Anterior cingulate cortex (tissue), 58 donors: ENCODE measurements at regions not wholly inside any gene's neighbourhood (a gene's known extent, or its start where the extent isn't known, plus 50 kb on each side); places are given as distances from the start of the nearest gene placed in this dataset.
"Not testable (repeated sequence)": the region's sequence is repeated elsewhere in the genome, so short reads cannot be mapped to it uniquely, and the experiment has no call there.

Experiments
- DNase-seq, 58 donors: peaks; one replicate each; lab custom pipeline; 2025; lab: John Stamatoyannopoulos, UW

DNA sequence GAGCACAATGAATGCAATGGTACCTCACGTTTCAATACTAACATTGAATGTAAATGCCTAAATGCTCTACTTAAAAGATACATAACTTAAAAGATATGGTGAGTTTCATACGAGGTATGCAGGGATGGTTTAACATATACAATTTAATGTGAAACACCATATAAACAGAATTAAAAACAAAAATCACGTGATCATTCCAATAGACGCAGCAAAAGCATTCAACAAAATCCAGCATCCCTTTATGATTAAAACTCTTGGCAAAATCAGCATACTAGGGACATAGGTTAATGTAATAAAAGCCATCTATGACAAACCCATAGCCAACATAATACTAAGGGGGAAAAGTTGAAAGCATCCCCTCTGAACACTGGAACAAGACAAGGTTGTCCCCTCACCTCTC is 845.7 kb downstream of the SLC16A7 start:
- DNase-seq = no peak

GRCh38 chr12:60451457-60451856 is 855.6 kb downstream of the SLC16A7 start:
- DNase-seq = no peak

GRCh38 chr12:60465060-60465459 is 869.2 kb downstream of the SLC16A7 start:
- DNase-seq = no peak

GRCh38 chr12:60468546-60468945 is 872.7 kb downstream of the SLC16A7 start:
- no peak for DNase-seq

DNA sequence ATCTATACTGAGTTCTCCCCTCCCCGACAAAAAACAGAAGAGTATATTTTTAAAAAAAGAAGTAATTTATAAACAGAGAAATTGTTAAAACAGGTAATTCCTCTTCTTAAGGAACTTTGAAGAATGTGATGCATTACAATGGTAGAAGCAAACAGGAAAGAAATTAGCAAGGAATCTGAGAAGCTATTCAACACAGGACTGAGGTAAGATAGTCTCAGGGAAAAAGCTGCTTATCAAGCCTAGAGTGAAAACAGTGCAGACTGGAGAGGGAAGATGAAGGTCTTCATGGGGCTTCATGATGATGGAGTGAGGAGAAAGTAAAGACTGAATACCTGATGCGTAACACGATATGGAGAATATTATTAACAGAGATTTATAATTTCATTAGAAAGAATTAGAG is 880.0 kb downstream of the SLC16A7 start:
- no peak for DNase-seq

DNA sequence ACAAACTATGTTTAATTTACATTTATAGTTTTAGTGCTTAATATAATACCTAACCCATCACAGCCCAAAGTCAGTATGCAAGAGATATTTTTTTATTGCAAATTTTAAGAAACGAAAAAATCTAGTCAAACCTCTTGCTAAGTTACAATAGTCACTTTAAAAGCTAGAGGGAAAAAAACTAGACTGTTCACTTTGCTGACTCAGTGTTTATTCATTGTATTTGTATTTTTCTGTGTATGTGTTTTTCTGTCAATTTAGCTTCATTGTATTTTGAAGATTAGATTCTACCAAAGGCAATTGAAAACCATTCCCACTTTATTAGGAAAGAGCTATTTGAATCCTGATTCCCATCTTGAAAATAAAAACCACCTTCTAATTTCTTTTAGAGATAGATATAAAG is 891.5 kb downstream of the SLC16A7 start:
- DNase-seq = no peak

DNA sequence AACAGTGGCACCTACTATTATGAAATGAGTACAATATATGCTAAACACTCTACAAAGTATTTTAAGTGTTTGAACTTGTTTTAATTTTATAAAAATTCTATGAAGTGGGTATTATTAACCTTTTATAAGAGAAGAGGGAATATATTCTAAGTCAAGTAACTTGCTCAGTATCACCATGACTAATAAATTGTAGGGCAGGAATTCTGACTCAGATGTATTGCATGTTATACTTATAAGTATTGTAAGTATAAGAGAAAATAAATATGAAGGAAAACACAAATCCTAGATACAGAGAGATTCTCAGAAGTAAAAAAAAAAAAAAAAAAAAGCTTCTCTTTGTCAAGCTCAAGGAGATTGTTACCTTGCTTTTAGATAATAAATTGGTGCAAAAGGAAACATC is 893.2 kb downstream of the SLC16A7 start:
- no peak for DNase-seq

DNA sequence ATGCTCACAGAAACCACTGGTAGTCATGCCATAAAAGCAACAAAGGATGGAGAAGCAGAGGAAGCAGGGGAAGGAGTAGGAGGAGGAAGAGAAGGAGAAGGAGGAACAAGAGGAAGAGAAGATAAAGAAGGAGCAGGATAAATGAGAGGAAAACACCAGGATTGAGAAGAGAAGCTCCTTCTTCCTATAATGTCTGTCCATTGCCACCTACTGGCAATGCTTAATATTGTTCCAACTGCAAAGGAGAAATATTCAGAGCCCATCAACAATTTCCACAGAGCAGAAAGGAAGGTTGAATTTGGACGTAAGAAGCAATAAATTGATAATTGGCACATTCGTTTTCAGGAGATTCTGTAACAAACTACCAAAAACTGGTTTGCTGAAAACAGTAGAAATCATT is 898.4 kb downstream of the SLC16A7 start:
- no peak for DNase-seq

DNA sequence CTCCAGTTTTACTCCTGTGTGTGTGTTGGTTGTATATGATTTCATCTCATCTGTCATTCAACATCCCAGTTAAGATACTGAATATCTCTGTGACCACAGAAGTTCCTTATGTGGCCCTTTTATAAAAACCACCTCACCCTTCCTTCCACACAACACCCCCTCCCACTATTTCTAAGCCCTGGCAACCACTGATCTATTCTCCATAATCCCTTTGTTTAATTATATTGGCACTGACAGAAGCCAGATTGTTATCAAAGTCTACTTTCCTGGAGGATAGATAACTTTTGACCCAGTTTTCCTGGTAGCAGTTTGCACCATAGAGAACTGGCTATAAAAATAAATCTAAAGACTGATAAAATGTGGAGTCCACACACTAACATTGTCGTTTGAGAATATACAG is 902.8 kb downstream of the SLC16A7 start:
- DNase-seq = no peak

GRCh38 chr12:60501124-60501729 is 905.4 kb downstream of the SLC16A7 start:
- DNase-seq = no peak

GRCh38 chr12:60522684-60523400 is 927.0 kb downstream of the SLC16A7 start:
- DNase-seq = peak in 48 of 58 donors; percentile 2 to 70 (median 31)

DNA sequence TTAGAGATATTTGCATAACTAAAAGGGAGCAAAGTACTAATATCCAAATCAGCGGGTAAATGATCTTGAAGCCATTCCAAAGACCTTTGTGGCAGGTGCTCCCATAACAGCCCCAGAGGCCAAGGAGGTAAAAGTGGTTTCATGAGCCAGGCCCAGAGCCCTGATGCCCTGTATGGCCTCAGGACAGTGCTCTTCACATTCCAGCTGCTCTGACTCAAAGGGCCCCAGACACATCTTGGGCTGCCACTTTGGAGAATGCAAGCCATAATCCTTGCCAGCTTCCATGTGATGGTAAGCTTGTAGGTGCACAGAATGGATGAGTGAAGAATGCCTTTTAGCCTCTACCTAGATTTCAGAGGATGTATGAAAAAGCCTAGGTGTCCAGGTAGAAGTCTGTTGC is 933.4 kb downstream of the SLC16A7 start:
- DNase-seq = no peak

DNA sequence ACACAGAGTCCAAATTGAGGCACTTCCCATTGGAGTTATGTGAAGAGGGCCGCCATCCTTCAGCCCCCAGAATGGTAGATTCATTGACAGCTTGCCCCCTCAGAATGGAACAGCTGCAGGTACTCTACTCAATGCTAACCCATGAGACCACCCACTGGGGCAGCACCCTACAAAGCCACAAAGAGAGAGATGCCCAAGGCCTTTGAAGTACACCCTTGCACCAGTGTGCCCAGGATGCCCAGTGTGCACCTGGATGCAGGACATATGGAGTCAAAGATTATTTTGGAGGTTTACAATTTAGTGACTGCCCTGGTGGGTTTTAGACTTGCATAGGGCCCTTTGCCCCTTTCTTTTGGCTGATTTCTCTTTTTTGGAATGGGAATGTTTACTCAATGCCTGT is 933.9 kb downstream of the SLC16A7 start:
- no peak for DNase-seq

GRCh38 chr12:60535363-60535762 is 939.5 kb downstream of the SLC16A7 start:
- no peak for DNase-seq

- no peak for DNase-seq
Observed at GRCh38 chr12:60539592-60539991, 943.8 kb downstream of the SLC16A7 start.

- no peak for DNase-seq
Observed at GRCh38 chr12:60568914-60569313, 973.1 kb downstream of the SLC16A7 start.

DNA sequence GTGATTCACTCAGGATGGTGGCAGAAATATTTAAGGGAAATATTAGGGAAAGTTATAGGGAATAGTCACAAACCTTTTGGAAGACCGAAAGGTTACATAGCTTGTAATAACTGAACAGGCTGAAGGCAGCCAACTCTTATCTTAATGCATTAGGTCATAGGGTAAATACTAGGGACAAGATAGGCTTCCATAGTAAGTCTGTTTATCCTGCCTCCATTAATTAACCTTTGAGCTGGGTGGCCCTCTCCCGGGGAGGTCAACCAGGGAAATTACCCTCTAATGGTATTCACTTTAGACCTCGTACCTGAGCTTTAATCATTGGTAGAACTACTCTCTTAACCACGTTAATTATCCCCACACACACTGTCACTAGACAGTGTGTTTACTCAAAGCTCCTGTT is 981.8 kb downstream of the SLC16A7 start:
- DNase-seq = no peak

GRCh38 chr12:60587664-60588063 is 991.8 kb downstream of the SLC16A7 start:
- not testable (repeated sequence) for DNase-seq

- DNase-seq = no peak
Observed at GRCh38 chr12:60594035-60594711, 998.3 kb downstream of the SLC16A7 start.

- no peak for DNase-seq
Observed at GRCh38 chr12:60602601-60603000, 1006.8 kb downstream of the SLC16A7 start.

- not testable (repeated sequence) for DNase-seq
Observed at GRCh38 chr12:60603475-60603874, 1007.6 kb downstream of the SLC16A7 start.

- DNase-seq = no peak
Observed at GRCh38 chr12:60616400-60616799, 1020.6 kb downstream of the SLC16A7 start.
